ENCODE measurements at regions not wholly inside any gene's neighbourhood (a gene's known extent, or its start where the extent isn't known, plus 50 kb on each side); places are given as distances from the start of the nearest gene placed in this dataset.

DNA sequence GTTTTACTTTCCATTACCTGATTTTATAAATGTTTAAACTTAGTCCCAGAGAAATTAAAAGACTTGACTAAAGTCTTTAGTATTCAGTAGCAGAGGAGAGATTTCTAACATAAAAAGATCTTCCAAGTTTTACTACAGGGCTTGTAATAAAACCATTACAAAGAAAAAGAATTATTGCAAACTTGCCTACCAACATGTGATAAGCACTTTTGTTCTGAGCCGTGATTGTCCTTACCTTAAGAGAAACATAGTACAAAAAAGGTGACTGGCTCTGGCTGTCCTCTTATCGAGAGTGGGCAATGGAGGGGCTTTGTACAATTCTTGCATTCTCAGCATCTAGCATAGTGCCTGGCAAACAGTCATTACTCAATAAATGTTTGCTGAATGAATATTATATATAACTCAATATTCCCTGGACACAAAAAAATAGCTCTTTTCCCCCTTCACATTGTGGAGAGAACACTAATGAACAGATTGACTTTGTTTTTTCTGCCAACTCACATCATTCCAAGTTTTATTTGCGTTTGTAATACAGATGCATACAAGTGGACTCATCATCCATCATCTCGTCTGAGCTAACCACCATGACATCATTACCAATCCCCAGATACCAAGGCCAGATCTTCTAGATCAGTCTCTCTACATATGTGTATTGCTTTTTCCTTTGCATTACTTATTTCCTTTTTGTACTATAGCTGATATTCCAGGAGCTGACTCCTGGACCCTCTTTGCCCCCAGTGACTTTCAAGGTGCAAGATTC lies 192.8 kb upstream of the EEA1 start:
- TF ChIP-seq CTCF (IDR thresholded peaks at IDR 0.05) (no peak), POLR2A (IDR thresholded peaks at IDR 0.05) (no peak)
